ENCODE measurements at regions not wholly inside any gene's neighbourhood (a gene's known extent, or its start where the extent isn't known, plus 50 kb on each side); places are given as distances from the start of the nearest gene placed in this dataset.

GRCh38 chr1:76010802-76011201 lies 63.7 kb upstream of the ST6GALNAC3 start:
- TF ChIP-seq CTCF (IDR thresholded peaks at IDR 0.05): no peak
- no peak for TF ChIP-seq EZH2 (IDR thresholded peaks at IDR 0.05)
